Loucy (cell line): ENCODE measurements at regions not wholly inside any gene's neighbourhood (a gene's known extent, or its start where the extent isn't known, plus 50 kb on each side); places are given as distances from the start of the nearest gene placed in this dataset.

Source experiments
- H2AFZ ChIP-seq: fragments of 200-600 bp; sonication (generic); 2 replicates; pipeline ENCODE4 v1.6.0; 2016; ENCODE audit warnings: antibody characterized with exemption, mild to moderate bottlenecking, low read length, moderate library complexity
- H3F3A ChIP-seq: fragments of 200-600 bp; 2 replicates; pipeline ENCODE4 v1.6.0; 2016; ENCODE audit warnings: antibody characterized with exemption, low read depth, mild to moderate bottlenecking
- H3K27me3 ChIP-seq: fragments of 200-600 bp; sonication (generic); 2 replicates; pipeline ENCODE4 v1.6.1; 2014; ENCODE audit warnings: low read length, mild to moderate bottlenecking; ENCODE audit not compliant: insufficient read depth, poor library complexity, severe bottlenecking
- H3K36me3 ChIP-seq: fragments of 200-600 bp; sonication (generic); 2 replicates; pipeline ENCODE4 v1.6.1; 2016; ENCODE audit warnings: low read length; ENCODE audit not compliant: insufficient read depth
- H3K4me1 ChIP-seq: fragments of 200-600 bp; sonication (generic); 2 replicates; pipeline ENCODE4 v1.5.1; 2014; ENCODE audit warnings: low read length, mild to moderate bottlenecking; ENCODE audit not compliant: insufficient read depth, poor library complexity, severe bottlenecking
- H3K4me2 ChIP-seq: fragments of 200-600 bp; sonication (generic); 2 replicates; pipeline ENCODE4 v1.6.0; 2014; ENCODE audit warnings: antibody characterized with exemption, low read length, low read depth, mild to moderate bottlenecking; ENCODE audit not compliant: poor library complexity, severe bottlenecking
- H3K4me3 ChIP-seq: fragments of 200-600 bp; sonication (generic); 2 replicates; pipeline ENCODE4 v1.5.1; 2014; ENCODE audit warnings: low read length, mild to moderate bottlenecking, mixed read lengths; ENCODE audit not compliant: poor library complexity, severe bottlenecking
- H3K79me2 ChIP-seq: fragments of 200-600 bp; sonication (generic); 2 replicates; pipeline ENCODE4 v1.6.1; 2014; ENCODE audit warnings: low read length; ENCODE audit not compliant: insufficient read depth
- H3K9ac ChIP-seq: fragments of 200-600 bp; sonication (generic); 2 replicates; pipeline ENCODE4 v1.6.0; 2014; ENCODE audit warnings: mild to moderate bottlenecking, low read depth, low read length, moderate library complexity; ENCODE audit not compliant: poor library complexity, severe bottlenecking
- H3K9me2 ChIP-seq: fragments of 200-600 bp; sonication (generic); replicated peaks from 2 replicates; pipeline ENCODE4 v1.6.1; 2016; ENCODE audit warnings: low read depth, low read length, mixed read lengths
- H3K9me3 ChIP-seq: fragments of 200-600 bp; sonication (generic); 2 replicates; pipeline ENCODE4 v1.6.1; 2014; ENCODE audit warnings: mild to moderate bottlenecking, antibody characterized with exemption, low read length, low read depth; ENCODE audit not compliant: insufficient read depth
- H4K20me1 ChIP-seq: fragments of 200-600 bp; sonication (generic); 2 replicates; pipeline ENCODE4 v1.6.0; 2014; ENCODE audit warnings: antibody characterized with exemption, low read length, mild to moderate bottlenecking; ENCODE audit not compliant: insufficient read depth, poor library complexity, severe bottlenecking
- CTCF ChIP-seq: fragments of 200-600 bp; sonication (generic); conservative IDR thresholded peaks from 2 replicates; pipeline ENCODE4 v1.5.1; 2014; ENCODE audit warnings: mild to moderate bottlenecking, antibody characterized with exemption, low read length
- EZH2phosphoT487 ChIP-seq: fragments of 200-600 bp; IDR thresholded peaks from 2 replicates; pipeline ENCODE4 v1.6.1; 2018; ENCODE audit warnings: antibody characterized with exemption, mild to moderate bottlenecking, moderate library complexity, borderline replicate concordance

- no peak overlapping the region for H2AFZ ChIP-seq
- no peaks in the 10 kb centered on the region for H3K4me1 ChIP-seq
- H3K27me3 ChIP-seq, result no peaks in the 10 kb centered on the region
- H4K20me1 ChIP-seq, result no peaks in the 10 kb centered on the region
- H3K9ac ChIP-seq, result no peak overlapping the region
- H3K79me2 ChIP-seq, result no peaks in the 10 kb centered on the region
- TF ChIP-seq CTCF (no peak), EZH2phosphoT487 (no peak)
- no peak overlapping the region for H3K4me3 ChIP-seq
- no peaks in the 10 kb centered on the region for H3K36me3 ChIP-seq
- H3K9me2 ChIP-seq, result no peaks in the 10 kb centered on the region
- no peaks in the 10 kb centered on the region for H3K9me3 ChIP-seq
- H3K4me2 ChIP-seq, result no peak overlapping the region
- no peaks in the 10 kb centered on the region for H3F3A ChIP-seq
Measured at GRCh38 chr11:116386118-116386699, 386.6 kb downstream of the BUD13 start.

GRCh38 chr11:116384876-116385275 is 387.9 kb downstream of the BUD13 start:
- no peak overlapping the region for H3K4me3 ChIP-seq
- no peak overlapping the region for H3K9ac ChIP-seq
- no peaks in the 10 kb centered on the region for H3K9me2 ChIP-seq
- no peaks in the 10 kb centered on the region for H3K36me3 ChIP-seq
- H3K4me1 ChIP-seq, result no peaks in the 10 kb centered on the region
- no peak overlapping the region for H2AFZ ChIP-seq
- no peak for TF ChIP-seq CTCF
- TF ChIP-seq EZH2phosphoT487, result no peak
- H3K79me2 ChIP-seq, result no peaks in the 10 kb centered on the region
- H4K20me1 ChIP-seq, result no peaks in the 10 kb centered on the region
- H3K27me3 ChIP-seq, result no peaks in the 10 kb centered on the region
- no peaks in the 10 kb centered on the region for H3K9me3 ChIP-seq
- no peaks in the 10 kb centered on the region for H3F3A ChIP-seq
- H3K4me2 ChIP-seq, result no peak overlapping the region

- no peak overlapping the region for H3K9ac ChIP-seq
- H3K4me1 ChIP-seq, result no peaks in the 10 kb centered on the region
- no peak overlapping the region for H3K4me3 ChIP-seq
- no peaks in the 10 kb centered on the region for H3F3A ChIP-seq
- H3K36me3 ChIP-seq, result no peaks in the 10 kb centered on the region
- H3K9me3 ChIP-seq, result no peaks in the 10 kb centered on the region
- TF ChIP-seq CTCF (no peak), EZH2phosphoT487 (no peak)
- H4K20me1 ChIP-seq, result no peaks in the 10 kb centered on the region
- no peaks in the 10 kb centered on the region for H3K9me2 ChIP-seq
- H3K27me3 ChIP-seq, result no peaks in the 10 kb centered on the region
- H3K79me2 ChIP-seq, result no peaks in the 10 kb centered on the region
- no peak overlapping the region for H3K4me2 ChIP-seq
- no peak overlapping the region for H2AFZ ChIP-seq
Measured at GRCh38 chr11:116384407-116384806, 388.4 kb downstream of the BUD13 start.
